GM20000 (cell line): ENCODE measurements at regions not wholly inside any gene's neighbourhood (a gene's known extent, or its start where the extent isn't known, plus 50 kb on each side); places are given as distances from the start of the nearest gene placed in this dataset.
"Not testable (repeated sequence)": the region's sequence is repeated elsewhere in the genome, so short reads cannot be mapped to it uniquely, and the experiment has no call there.

ENCODE experiments used
- DNase-seq: peaks from one replicate; pipeline ENCODE4 v3.0.0; 2012; ENCODE audit warnings: low spot score
- CTCF ChIP-seq: IDR thresholded peaks from 2 replicates; pipeline ENCODE4 v1.5.1; 2012; ENCODE audit warnings: mild to moderate bottlenecking, control low read depth; ENCODE audit errors: extremely low read depth, missing control alignments

GRCh38 chr4:78660559-78660958 lies 109.0 kb downstream of the ANXA3 start:
- no peak for TF ChIP-seq CTCF
- DNase-seq, result no peak

- DNase-seq, result no peak
- TF ChIP-seq CTCF, result no peak
Measured at GRCh38 chr4:78661086-78661690, 109.6 kb downstream of the ANXA3 start.

GRCh38 chr4:78661921-78662521 lies 110.5 kb downstream of the ANXA3 start:
- DNase-seq, result peak; percentile 34

GRCh38 chr4:78662658-78663057 lies 111.1 kb downstream of the ANXA3 start:
- no peak for DNase-seq

More at GRCh38 chr4:78661921-78662521, 110.5 kb downstream of the ANXA3 start:
- no peak for TF ChIP-seq CTCF

GRCh38 chr4:78664296-78664695 lies 111.9 kb upstream of the BMP2K start:
- not testable (repeated sequence) for DNase-seq

More at GRCh38 chr4:78662658-78663057, 111.1 kb downstream of the ANXA3 start:
- TF ChIP-seq CTCF, result no peak

- TF ChIP-seq CTCF, result no peak
- DNase-seq, result no peak
Measured at GRCh38 chr4:78665216-78665770, 110.9 kb upstream of the BMP2K start.

- DNase-seq, result no peak
- TF ChIP-seq CTCF, result no peak
Measured at GRCh38 chr4:78666830-78667258, 109.3 kb upstream of the BMP2K start.
